ENCODE measurements at regions not wholly inside any gene's neighbourhood (a gene's known extent, or its start where the extent isn't known, plus 50 kb on each side); places are given as distances from the start of the nearest gene placed in this dataset.

GRCh38 chr10:106027240-106027639 is 1137.3 kb downstream of the SORCS1 start:
- DNase-seq (ENCODE audit: low read depth, low spot score) (no peak), FAIRE-seq (no peak)
- TF ChIP-seq MAX (IDR thresholded peaks at IDR 0.05; ENCODE audit: insufficient read depth, insufficient read length) (no peak), FOS (IDR thresholded peaks at IDR 0.05; ENCODE audit: borderline replicate concordance, insufficient read depth, low read length) (no peak), CTCF (IDR thresholded peaks at IDR 0.05; ENCODE audit: extremely low read depth in 1 of 2, insufficient read depth in 1 of 2, low read depth in 1 of 2, low read length in 2 of 2) (no peak), JUN (IDR thresholded peaks at IDR 0.05; ENCODE audit: borderline replicate concordance, insufficient read depth, insufficient read length, low read depth) (no peak), POLR2AphosphoS5 (IDR thresholded peaks at IDR 0.05; ENCODE audit: insufficient read depth, low read depth, low read length) (no peak), GATA2 (IDR thresholded peaks at IDR 0.05; ENCODE audit: insufficient read depth, insufficient read length, low read depth, low read length) (no peak)
- intact Hi-C loops (cut with micrococcal nuclease), result no loop called here
- Histone ChIP-seq H3K9me3 (replicated peaks; ENCODE audit: control insufficient read depth, insufficient read depth, low read length) (no peaks in the 10 kb centered on the region), H3K27me3 (ENCODE audit: control insufficient read depth in 2 of 2, insufficient read depth in 2 of 2, low read length in 2 of 2) (no peaks in the 10 kb centered on the region), H3K79me2 (ENCODE audit: control insufficient read depth, insufficient read depth, low read length) (no peaks in the 10 kb centered on the region), H3K4me1 (ENCODE audit: control insufficient read depth, extremely low read depth, insufficient read depth, low read length) (no peaks in the 10 kb centered on the region), H3K27ac (ENCODE audit: insufficient read depth, low read depth, low read length) (no peak overlapping the region), H3K36me3 (ENCODE audit: control insufficient read depth in 2 of 2, extremely low read depth in 1 of 2, insufficient read depth in 2 of 2, low read length in 2 of 2) (no peaks in the 10 kb centered on the region), H3K9me1 (replicated peaks; ENCODE audit: control insufficient read depth, extremely low read depth, insufficient read depth, low read length) (no peaks in the 10 kb centered on the region), H4K20me1 (replicated peaks; ENCODE audit: control insufficient read depth, extremely low read depth, insufficient read depth, low read length) (no peaks in the 10 kb centered on the region), H3K4me2 (ENCODE audit: insufficient read depth, low read length) (no peak overlapping the region), H3K4me3 (replicated peaks in 1 of 3; ENCODE audit: insufficient read depth in 1 of 3, low read depth in 1 of 3, low read length in 3 of 3) (no peak overlapping the region), H3K9ac (replicated peaks; ENCODE audit: extremely low read depth, insufficient read depth, low read length) (no peak overlapping the region), H2AFZ (ENCODE audit: low read depth, low read length) (no peak overlapping the region)
- ChIA-PET CTCF (no interaction called here), POLR2A (no interaction called here)
- no TSS peak for BruUV-seq (replicated peaks)
- dilution Hi-C loops (cut with MboI; ENCODE audit: extremely low pct_ligation_motif_present, low sequenced_read_pairs), result no loop called here

Data from endothelial cell of umbilical vein (primary cell).